H9 (cell line): ENCODE measurements at regions not wholly inside any gene's neighbourhood (a gene's known extent, or its start where the extent isn't known, plus 50 kb on each side); places are given as distances from the start of the nearest gene placed in this dataset.

Experiments used
- DNase-seq: peaks from one replicate; pipeline ENCODE4 v3.0.0-alpha.2; 2017
- H2AFZ ChIP-seq: one replicate; pipeline ENCODE4 v1.6.1; 2013; ENCODE audit warnings: mild to moderate bottlenecking, low read length, control low read depth, moderate library complexity
- H2AK5ac ChIP-seq: 2 replicates; pipeline ENCODE4 v1.6.1; 2013; ENCODE audit warnings: low read length, control low read depth, mixed read lengths; ENCODE audit not compliant: insufficient read length
- H2BK120ac ChIP-seq: one replicate; pipeline ENCODE4 v1.6.1; 2013; ENCODE audit warnings: low read depth, mild to moderate bottlenecking, low read length, control low read depth, inconsistent platforms; ENCODE audit not compliant: poor library complexity, severe bottlenecking
- H2BK12ac ChIP-seq: 2 replicates; pipeline ENCODE4 v1.6.1; 2013; ENCODE audit warnings: low read length, control low read depth, mixed read lengths, low read depth; ENCODE audit not compliant: insufficient read length
- H2BK15ac ChIP-seq: 2 replicates; pipeline ENCODE4 v1.6.1; 2013; ENCODE audit warnings: low read depth, low read length, control low read depth
- H2BK20ac ChIP-seq: one replicate; pipeline ENCODE4 v1.6.1; 2013; ENCODE audit warnings: low read depth, mild to moderate bottlenecking, low read length, control low read depth, inconsistent platforms; ENCODE audit not compliant: poor library complexity, severe bottlenecking
- H2BK5ac ChIP-seq: 2 replicates; pipeline ENCODE4 v1.6.1; 2013; ENCODE audit warnings: low read length, control low read depth, mixed read lengths; ENCODE audit not compliant: insufficient read length
- H3K14ac ChIP-seq: 2 replicates; pipeline ENCODE4 v1.6.1; 2013; ENCODE audit warnings: low read length, control low read depth; ENCODE audit not compliant: insufficient read depth
- H3K18ac ChIP-seq: 2 replicates; pipeline ENCODE4 v1.6.1; 2013; ENCODE audit warnings: low read depth, mild to moderate bottlenecking, mixed read lengths, low read length, control low read depth; ENCODE audit not compliant: insufficient read length
- H3K23ac ChIP-seq: 2 replicates; pipeline ENCODE4 v1.6.1; 2013; ENCODE audit warnings: low read length, control low read depth, mixed read lengths, low read depth; ENCODE audit not compliant: insufficient read length
- H3K23me2 ChIP-seq: 2 replicates; pipeline ENCODE4 v1.6.1; 2013; ENCODE audit warnings: low read depth, mild to moderate bottlenecking, mixed read lengths, low read length, control low read depth; ENCODE audit not compliant: insufficient read length, poor library complexity, severe bottlenecking
- H3K27ac ChIP-seq: 2 replicates; pipeline ENCODE4 v1.5.1; 2013; ENCODE audit warnings: low read length, control low read depth, mixed read lengths, low read depth; ENCODE audit not compliant: insufficient read length
- H3K27me3 ChIP-seq: 2 replicates; pipeline ENCODE4 v1.6.1; 2013; ENCODE audit warnings: low read length, control low read depth, inconsistent platforms; ENCODE audit not compliant: insufficient read depth
- H3K4ac ChIP-seq: 2 replicates; pipeline ENCODE4 v1.6.1; 2013; ENCODE audit warnings: low read depth, mild to moderate bottlenecking, control low read depth, inconsistent platforms, low read length, moderate library complexity
- H3K4me1 ChIP-seq: 2 replicates; pipeline ENCODE4 v1.6.1; 2013; ENCODE audit warnings: low read length, control low read depth, inconsistent platforms; ENCODE audit not compliant: insufficient read depth
- H3K4me2 ChIP-seq: 2 replicates; pipeline ENCODE4 v1.6.1; 2013; ENCODE audit warnings: low read length, control low read depth, mixed read lengths; ENCODE audit not compliant: insufficient read length, insufficient read depth
- H3K56ac ChIP-seq: 2 replicates; pipeline ENCODE4 v1.6.1; 2013; ENCODE audit warnings: low read depth, mild to moderate bottlenecking, mixed read lengths, low read length, control low read depth; ENCODE audit not compliant: insufficient read length
- H3K79me1 ChIP-seq: 2 replicates; pipeline ENCODE4 v1.6.1; 2013; ENCODE audit warnings: low read depth, mild to moderate bottlenecking, moderate library complexity, low read length, control low read depth, inconsistent platforms; ENCODE audit not compliant: insufficient read depth, poor library complexity, severe bottlenecking
- H3K79me2 ChIP-seq: 2 replicates; pipeline ENCODE4 v1.6.1; 2013; ENCODE audit warnings: low read length, control low read depth, inconsistent platforms; ENCODE audit not compliant: insufficient read depth
- H3K9ac ChIP-seq: 2 replicates; pipeline ENCODE4 v1.6.1; 2013; ENCODE audit warnings: low read length, control low read depth, mixed read lengths; ENCODE audit not compliant: insufficient read length; ENCODE audit errors: extremely low read depth
- H3K9me3 ChIP-seq: one replicate; pipeline ENCODE4 v1.6.1; 2013; ENCODE audit warnings: low read depth, low read length, inconsistent platforms; ENCODE audit not compliant: control insufficient read depth
- H3T11ph ChIP-seq: one replicate; pipeline ENCODE4 v1.6.1; 2013; ENCODE audit warnings: mild to moderate bottlenecking, low read length, control low read depth, inconsistent platforms
- H4K20me1 ChIP-seq: one replicate; pipeline ENCODE4 v1.6.1; 2013; ENCODE audit not compliant: control insufficient read depth, insufficient read length, insufficient read depth
- H4K5ac ChIP-seq: 2 replicates; pipeline ENCODE4 v1.6.1; 2013; ENCODE audit warnings: low read depth, mild to moderate bottlenecking, mixed read lengths, low read length, control low read depth; ENCODE audit not compliant: insufficient read length
- H4K8ac ChIP-seq: replicated peaks from 2 replicates; pipeline ENCODE4 v1.6.1; 2013; ENCODE audit warnings: low read length, control low read depth, mixed read lengths, low read depth; ENCODE audit not compliant: insufficient read length
- H4K91ac ChIP-seq: 2 replicates; pipeline ENCODE4 v1.6.1; 2013; ENCODE audit warnings: low read depth, mild to moderate bottlenecking, moderate library complexity, mixed read lengths, low read length, control low read depth; ENCODE audit not compliant: insufficient read length
- H3K27ac Mint-ChIP-seq, 3 experiments: 2 replicates in 2 of 3; 3 replicates in 1 of 3; pipeline ENCODE4 v1.8.0; 2020 to 2021; ENCODE audit warnings: mixed read lengths in 3 of 3, mild to moderate bottlenecking in 1 of 3, moderate library complexity in 1 of 3
- H3K27me3 Mint-ChIP-seq: 2 replicates; pipeline ENCODE4 v1.8.0; 2021; ENCODE audit warnings: low read depth, mild to moderate bottlenecking, moderate library complexity, mixed read lengths
- H3K36me3 Mint-ChIP-seq, 3 experiments: 2 replicates in 2 of 3; 3 replicates in 1 of 3; pipeline ENCODE4 v1.8.0; 2020 to 2021; ENCODE audit warnings: low read depth in 3 of 3, mixed read lengths in 3 of 3; ENCODE audit not compliant: insufficient read depth in 1 of 3
- H3K4me1 Mint-ChIP-seq, 2 experiments: 2 replicates each; pipeline ENCODE4 v1.8.0; 2020; ENCODE audit warnings: mixed read lengths in 2 of 2
- H3K4me3 Mint-ChIP-seq, 2 experiments: 2 replicates in 1 of 2; 3 replicates in 1 of 2; pipeline ENCODE4 v1.8.0; 2020 to 2021; ENCODE audit warnings: mild to moderate bottlenecking in 2 of 2, mixed read lengths in 2 of 2, moderate library complexity in 1 of 2
- H3K9me3 Mint-ChIP-seq, 2 experiments: 2 replicates in 1 of 2; 3 replicates in 1 of 2; pipeline ENCODE4 v1.8.0; 2020; ENCODE audit warnings: mild to moderate bottlenecking in 2 of 2, mixed read lengths in 2 of 2, moderate library complexity in 1 of 2
- WGBS: extraction: QIAGEN DNeasy Blood & Tissue Kit; methylation state at CpG from one replicate; pipeline ENCODE4 v1.1.7; 2013; ENCODE audit warnings: missing lambda C conversion rate, low lambda C conversion rate, mixed read lengths; ENCODE audit not compliant: insufficient read length; ENCODE audit errors: extremely low coverage; 5-methylcytosine and 5-hydroxymethylcytosine counted together
- TF ChIP-seq, protein P1 (sequence below): fragments of 200-600 bp; sonication (generic); conservative IDR thresholded peaks from 3 replicates; pipeline ENCODE4 v1.8.0; 2021; ENCODE audit warnings: antibody characterized with exemption, mild to moderate bottlenecking

DNA sequence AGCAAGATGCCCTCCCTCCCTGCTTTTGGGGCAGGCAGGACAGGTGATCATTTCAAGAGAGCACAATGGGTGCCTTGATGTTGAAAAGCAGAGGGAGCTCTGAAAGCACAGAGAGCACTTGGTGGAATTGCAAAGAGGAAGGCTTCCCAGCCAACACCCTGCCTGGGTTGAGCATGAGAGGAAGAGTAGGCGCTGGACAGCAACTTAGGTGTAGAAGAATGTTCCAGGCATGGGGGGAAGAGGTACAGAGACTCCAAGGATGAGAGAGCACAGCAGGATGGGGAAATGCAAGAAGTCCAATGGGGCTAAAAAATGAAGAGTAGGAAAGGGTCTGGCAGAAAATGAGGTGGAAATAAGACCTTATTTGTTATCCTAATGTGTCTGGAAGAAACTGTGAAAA lies 144.8 kb downstream of the TRIM36 start:
- Mint-ChIP-seq H3K9me3 (peaks cover 4 to 5% of the 10 kb centered on the region in 2 experiments; a peak in 4 of 5 replicates), H3K4me3 (no peak overlapping the region), H3K4me1 (peaks cover 12% of the 10 kb centered on the region in 2 experiments), H3K27me3 (peaks cover 8% of the 10 kb centered on the region; the same call in 1 of the 2 replicates), H3K27ac (no peak overlapping the region), H3K36me3 (peaks cover 0 to 6% (median 1%) of the 10 kb centered on the region in 3 experiments; a peak in 3 of 7 replicates)
- H3K4ac ChIP-seq, result no peak overlapping the region
- H2BK12ac ChIP-seq, result no peak overlapping the region
- H2AK5ac ChIP-seq, result no peak overlapping the region
- no peaks in the 10 kb centered on the region for H3K27me3 ChIP-seq
- no peak overlapping the region for H2BK15ac ChIP-seq
- no peak overlapping the region for H2BK120ac ChIP-seq
- H3K79me2 ChIP-seq, result no peaks in the 10 kb centered on the region
- no CpG with 5 or more reads among the region's 1 CpG for WGBS
- no peak overlapping the region for H2AFZ ChIP-seq
- no peak overlapping the region for H2BK5ac ChIP-seq
- H4K5ac ChIP-seq, result no peak overlapping the region
- no peak overlapping the region for H3K27ac ChIP-seq
- peaks cover 6% of the 10 kb centered on the region; the same call in 1 of the 2 replicates for H3K4me1 ChIP-seq
- no peak overlapping the region for H2BK20ac ChIP-seq
- H3K4me2 ChIP-seq, result no peak overlapping the region
- H3K18ac ChIP-seq, result no peak overlapping the region
- no peak overlapping the region for H3K9ac ChIP-seq
- H4K91ac ChIP-seq, result no peak overlapping the region
- H4K20me1 ChIP-seq, result no peaks in the 10 kb centered on the region
- H3T11ph ChIP-seq, result no peak overlapping the region
- no peak overlapping the region for H3K56ac ChIP-seq
- H3K79me1 ChIP-seq, result no peaks in the 10 kb centered on the region
- no peak overlapping the region for H3K23ac ChIP-seq
- H4K8ac ChIP-seq, result no peak overlapping the region
- no peaks in the 10 kb centered on the region for H3K9me3 ChIP-seq
- no peak overlapping the region for H3K14ac ChIP-seq
- TF ChIP-seq, protein P1, sequence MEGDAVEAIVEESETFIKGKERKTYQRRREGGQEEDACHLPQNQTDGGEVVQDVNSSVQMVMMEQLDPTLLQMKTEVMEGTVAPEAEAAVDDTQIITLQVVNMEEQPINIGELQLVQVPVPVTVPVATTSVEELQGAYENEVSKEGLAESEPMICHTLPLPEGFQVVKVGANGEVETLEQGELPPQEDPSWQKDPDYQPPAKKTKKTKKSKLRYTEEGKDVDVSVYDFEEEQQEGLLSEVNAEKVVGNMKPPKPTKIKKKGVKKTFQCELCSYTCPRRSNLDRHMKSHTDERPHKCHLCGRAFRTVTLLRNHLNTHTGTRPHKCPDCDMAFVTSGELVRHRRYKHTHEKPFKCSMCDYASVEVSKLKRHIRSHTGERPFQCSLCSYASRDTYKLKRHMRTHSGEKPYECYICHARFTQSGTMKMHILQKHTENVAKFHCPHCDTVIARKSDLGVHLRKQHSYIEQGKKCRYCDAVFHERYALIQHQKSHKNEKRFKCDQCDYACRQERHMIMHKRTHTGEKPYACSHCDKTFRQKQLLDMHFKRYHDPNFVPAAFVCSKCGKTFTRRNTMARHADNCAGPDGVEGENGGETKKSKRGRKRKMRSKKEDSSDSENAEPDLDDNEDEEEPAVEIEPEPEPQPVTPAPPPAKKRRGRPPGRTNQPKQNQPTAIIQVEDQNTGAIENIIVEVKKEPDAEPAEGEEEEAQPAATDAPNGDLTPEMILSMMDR, result no peak
- no peak for DNase-seq
- H3K23me2 ChIP-seq, result no peaks in the 10 kb centered on the region
